NCI-H226 (cell line): ENCODE measurements at regions not wholly inside any gene's neighbourhood (a gene's known extent, or its start where the extent isn't known, plus 50 kb on each side); places are given as distances from the start of the nearest gene placed in this dataset.
A peak's percentile ranks its signal among the peaks of the same experiment; 100 is the strongest.

Experiments used
- DNase-seq: peaks from one replicate; pipeline ENCODE4 v3.0.0-alpha.2; 2015

- no peak for DNase-seq
These were observed 135.3 kb downstream of the C1D start for GRCh38 chr2:67927501-67927900.

DNA sequence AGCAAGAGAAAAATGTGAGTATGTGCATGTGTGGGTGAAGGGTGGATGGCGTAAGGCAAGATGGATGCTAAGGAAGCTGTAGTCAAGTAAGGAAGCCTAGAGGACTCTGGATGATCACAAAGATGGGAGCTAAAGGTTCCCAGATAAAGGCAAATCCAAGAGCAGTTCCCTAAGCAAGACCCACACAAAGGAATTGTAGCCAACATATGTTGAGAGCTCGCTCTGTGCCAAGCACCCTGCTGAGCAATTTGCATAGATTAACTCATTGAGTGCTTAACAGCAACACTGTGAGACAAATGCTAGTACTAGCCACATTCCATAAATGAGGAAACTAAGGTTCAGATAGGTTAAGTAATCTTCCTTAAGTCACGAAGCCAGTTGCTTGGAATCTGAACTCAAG is 132.6 kb downstream of the C1D start:
- DNase-seq: no peak

- DNase-seq: no peak
These were observed 125.8 kb downstream of the C1D start for GRCh38 chr2:67936969-67937368.

DNA sequence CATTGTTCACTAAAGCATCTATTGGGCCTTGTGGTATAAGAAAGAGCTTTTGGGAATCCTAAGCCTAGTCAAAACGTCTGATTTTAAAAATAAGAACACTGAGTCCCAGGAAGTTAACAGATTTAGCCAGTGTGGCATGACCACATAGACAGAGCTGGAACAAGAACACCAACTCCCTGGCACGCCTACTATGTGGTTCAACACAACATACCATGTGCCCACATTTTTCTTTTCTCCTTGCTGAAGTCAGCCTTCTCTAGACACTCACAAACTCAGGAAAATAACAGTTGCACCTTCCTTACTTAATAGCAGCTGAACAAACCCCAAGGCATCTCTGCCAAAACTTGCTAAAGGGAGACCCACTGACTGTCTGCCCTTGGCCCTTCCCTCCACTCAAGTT is 124.8 kb downstream of the C1D start:
- peak; percentile 17 for DNase-seq

DNA sequence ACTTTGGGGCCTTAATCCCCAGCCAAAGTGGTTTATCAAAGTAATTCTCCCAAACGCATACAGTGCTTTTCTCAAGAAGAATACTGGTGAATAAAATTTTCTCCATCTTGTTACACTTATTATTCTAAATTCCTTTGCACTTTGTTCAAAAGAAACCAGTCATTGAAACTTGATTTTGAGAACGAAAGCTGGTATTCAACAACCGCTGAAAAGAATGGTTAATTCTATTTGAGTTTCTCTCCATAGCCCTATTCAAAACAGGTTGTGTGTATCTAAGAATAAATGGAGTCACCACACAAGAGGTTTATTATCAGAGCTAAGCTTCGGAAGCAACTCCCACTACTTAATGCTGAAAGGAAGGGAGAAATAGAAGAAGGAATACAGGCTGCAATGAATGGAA is 117.7 kb downstream of the C1D start:
- DNase-seq: no peak

GRCh38 chr2:67945940-67946339 is 116.9 kb downstream of the C1D start:
- no peak for DNase-seq

DNA sequence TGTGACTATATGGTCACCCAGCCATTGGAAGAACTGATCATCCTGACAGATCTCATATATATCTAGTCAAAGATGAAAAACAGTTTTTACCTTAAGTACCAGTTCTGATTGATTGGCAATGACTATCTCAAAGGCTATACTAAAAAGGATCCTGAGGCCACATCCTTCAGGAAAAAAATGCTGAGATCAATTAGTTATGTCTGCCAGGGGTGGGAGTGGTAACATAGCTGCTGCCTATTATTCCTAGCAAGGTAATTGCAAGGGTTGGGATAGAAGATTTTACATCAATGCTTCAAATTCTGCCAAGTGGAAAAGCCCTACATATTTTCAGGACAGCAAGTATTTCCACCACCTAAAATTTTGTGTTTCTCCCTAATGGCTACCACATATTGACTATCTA is 114.7 kb downstream of the C1D start:
- DNase-seq: no peak

DNA sequence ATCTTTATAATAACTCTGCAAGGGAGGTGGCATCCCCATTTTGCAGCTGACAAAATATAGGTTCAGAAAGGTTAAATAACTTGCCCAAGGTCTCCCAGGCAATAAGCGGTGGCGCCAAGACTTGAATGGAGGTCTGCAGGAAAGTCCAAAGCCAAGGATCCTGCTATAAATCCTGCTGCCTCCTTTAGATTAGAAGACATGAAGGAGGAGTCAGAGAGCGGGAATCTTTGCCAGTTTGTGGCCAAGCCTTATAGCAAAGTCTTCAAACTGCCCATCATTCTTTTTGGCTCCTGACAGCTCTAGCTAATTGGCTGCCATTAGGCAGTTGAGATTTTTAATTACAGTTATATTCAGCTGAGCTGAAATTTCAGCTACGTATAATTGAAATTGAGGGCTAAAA is 114.3 kb downstream of the C1D start:
- no peak for DNase-seq

DNA sequence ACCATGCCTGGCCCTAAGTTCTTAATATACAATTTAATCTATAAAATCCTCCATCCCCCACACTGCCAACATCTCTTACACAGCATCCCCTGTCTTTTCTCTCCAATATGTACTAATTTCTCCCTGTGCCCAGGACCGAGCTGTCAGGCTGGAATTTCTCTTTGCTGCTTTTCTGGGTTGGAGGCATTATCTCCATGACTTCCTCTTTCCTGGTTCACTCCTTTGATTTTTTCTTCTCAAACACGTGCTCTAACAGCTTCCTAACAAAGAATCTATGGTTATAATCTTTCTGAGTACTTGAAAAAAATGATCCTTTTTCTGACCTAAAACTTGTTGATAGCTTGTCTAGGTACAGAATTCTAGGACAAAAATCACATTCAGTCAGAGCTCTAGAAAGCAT is 112.8 kb downstream of the C1D start:
- DNase-seq: no peak

DNA sequence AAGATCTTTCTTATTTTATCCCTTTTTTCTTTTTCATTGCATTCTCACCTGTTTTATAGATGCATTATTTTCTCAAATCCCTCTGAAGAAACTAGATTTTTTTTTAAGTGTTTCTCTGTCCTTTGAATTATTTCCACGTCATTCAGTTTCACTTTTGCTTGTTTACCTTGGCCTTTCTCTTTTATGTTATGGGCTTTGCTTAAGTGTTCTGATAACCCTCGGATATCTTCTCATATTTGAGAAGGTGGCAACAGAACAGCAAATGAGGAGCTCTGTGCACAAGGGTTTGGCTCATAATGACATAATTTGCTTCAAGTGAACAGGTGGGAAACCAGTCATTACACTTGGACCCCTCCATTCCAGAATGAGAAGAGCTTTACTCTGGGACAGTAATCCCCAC is 111.9 kb downstream of the C1D start:
- no peak for DNase-seq

DNA sequence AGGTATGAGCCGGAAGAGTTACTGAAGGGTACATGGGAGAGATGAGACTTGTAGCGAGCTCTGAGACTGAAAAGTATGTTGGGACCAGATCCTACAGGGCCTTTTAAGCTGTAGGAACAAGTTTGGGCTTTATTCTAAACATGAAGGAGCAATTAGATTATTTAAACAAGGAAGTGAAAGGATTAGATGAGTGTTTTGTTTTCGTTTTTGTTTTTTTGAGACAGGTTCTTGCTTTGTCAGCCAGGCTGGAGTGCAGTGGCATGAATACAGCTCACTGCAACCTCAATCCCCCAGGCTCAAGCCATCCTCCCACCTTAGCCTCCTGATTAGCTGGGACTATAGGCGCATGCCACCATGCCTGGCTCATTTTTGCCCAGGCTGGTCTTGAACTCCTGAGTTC is 110.7 kb downstream of the C1D start:
- no peak for DNase-seq

- no peak for DNase-seq
These were observed 108.6 kb downstream of the C1D start for GRCh38 chr2:67954093-67954748.

DNA sequence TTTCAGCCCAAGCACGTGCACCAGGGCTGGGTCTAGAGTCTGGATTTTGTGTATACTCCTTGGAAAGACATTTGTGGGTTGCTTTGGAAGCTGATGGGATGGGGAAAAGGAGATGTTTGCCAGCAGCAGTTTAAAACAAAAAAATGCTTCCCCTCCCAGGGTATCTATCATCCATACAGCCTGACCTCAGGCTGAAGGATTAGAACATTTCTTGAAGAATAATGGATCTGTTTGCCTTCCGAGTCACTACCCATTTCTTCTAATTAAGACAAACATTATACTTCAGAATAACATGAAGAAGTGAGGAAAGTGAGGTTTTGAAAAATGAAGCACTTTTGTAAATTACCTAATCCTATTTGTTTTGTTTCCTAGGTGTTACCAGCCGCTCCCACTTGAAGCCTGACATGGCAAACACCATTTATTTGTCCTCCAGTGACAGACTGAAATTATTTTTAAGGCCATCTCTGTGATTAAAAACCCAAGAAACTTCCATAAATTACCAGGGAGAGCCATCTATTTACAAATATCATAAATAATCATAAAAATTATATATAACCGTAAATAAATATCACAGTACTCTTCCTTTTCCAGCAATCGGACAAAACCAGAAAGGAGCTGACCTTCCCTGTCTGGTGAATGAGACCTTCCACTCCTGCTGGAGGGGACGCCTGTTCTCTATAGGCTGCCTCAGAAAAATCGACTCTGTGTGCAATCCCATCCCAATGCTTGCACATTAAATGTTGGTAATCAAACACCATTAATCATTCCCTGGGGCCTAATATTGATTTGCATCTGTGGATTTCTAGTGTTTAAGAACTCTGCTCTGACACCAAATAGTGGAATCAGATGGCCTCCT is 106.8 kb downstream of the C1D start:
- no peak for DNase-seq

DNA sequence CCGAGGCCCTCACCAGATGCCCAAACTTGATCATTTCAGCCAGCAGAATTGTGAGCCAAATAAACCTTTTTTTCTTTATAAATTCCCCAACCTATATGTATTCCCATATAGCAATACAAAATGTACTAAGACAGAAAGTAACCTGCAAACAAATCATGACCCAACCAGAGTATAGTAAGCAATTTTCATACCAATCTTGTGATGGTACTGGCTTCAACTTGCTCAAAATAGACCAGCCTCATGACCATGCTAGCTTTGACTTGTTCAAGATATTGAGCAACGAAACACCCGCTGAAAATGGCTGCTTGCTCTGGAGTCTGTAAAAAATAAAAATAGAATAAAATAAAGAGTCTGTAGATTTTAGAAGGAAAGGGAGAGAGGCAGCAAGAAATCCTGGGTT is 97.6 kb downstream of the C1D start:
- no peak for DNase-seq

- DNase-seq: no peak
These were observed 92.7 kb downstream of the C1D start for GRCh38 chr2:67970071-67970470.

DNA sequence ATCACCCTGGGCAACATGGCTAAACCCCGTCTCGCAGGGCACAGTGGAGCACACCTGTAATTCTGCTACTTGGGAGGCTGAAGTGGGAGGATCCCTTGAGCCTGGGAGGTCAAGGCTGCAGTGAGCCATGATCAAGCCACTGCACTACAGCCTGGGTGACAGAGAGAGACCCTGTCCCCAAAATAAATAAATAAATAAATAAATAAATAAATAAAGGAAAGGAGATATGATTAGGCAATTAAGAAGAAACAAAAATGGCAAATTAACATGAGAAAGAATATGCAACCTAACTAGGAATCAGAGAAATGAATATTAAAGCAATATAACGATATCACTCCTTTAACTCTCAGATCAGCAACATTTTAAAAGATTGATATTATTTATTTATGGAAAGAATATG is 92.3 kb downstream of the C1D start:
- no peak for DNase-seq

DNA sequence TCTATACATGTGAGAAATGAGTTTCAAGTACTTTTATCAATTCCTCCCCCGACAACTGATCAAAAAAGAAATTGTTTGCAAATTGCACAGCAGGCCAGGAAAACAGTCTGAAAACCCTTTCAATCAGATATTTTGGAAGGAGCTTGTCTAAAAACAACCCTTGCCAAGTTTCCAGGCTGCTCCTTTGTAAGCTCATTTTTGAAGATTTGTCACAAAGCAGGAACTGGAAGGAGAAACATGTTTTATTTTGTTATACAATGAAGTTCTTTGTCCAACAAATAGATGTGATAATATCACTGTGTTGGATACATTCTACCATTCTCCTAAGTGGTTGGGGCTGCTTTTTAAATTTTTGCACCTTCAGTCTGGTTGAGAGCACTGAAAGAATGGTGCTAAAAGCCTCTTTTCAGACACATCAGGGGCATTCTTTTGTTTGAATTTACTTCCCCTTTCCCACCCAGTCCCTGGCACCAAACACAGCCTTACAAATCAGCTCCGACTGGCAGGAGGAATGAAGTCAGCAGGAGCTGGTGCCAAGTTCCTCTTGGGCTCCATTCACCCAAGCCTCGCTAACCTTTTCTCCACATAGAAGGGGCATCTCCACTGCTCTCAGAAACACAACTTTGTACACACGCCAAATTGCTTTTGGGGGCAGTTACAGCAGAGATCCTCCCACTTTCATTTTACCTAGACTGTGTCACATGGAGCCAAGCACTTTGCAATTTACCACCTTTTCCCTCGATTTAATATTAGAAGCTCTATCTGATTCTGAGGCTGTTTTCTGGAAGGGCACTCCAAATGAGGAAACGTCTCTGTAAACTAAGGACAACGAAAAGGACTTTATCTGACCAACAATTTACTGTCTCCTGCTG is 88.0 kb downstream of the C1D start:
- peak; percentile 3 for DNase-seq

DNA sequence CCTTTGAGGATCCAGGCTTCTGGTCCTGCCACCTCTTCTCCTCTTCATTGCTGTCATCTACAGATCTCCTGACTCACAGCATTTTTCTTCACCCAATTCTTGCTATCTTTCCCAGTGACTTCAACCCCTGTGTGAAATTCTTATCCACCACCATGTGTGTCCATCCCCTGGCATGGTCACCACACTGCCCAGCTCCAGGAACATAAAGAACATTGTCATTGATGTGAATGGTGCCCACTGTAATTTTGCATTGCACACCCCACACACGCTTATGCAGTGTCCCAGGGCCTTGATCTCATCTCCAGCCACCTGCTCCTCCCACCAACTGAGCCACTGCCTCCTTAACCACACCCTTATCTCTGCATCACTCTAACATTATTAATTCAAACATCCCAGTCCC is 85.3 kb downstream of the C1D start:
- no peak for DNase-seq

- no peak for DNase-seq
These were observed 79.8 kb downstream of the C1D start for GRCh38 chr2:67982956-67983355.

- no peak for DNase-seq
These were observed 78.2 kb downstream of the C1D start for GRCh38 chr2:67984600-67984999.

DNA sequence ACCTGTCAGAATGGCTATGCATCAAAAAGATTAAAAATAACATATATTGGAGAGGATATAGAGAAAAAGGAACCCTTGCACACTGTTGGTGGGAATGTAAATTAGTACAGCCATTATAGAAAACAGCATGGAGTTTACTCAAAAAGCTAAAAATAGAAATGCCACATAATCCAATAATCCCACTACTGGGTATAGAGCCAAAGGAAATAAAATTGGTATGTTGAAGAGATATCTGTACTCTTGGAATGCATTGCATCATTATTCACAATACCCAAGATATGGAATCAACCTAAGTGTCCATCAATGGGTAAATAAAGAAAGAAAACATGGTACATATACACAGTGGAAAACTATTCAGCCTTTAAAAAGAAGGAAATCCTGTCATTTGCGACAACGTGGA is 77.2 kb downstream of the C1D start:
- DNase-seq: peak; percentile 50

DNA sequence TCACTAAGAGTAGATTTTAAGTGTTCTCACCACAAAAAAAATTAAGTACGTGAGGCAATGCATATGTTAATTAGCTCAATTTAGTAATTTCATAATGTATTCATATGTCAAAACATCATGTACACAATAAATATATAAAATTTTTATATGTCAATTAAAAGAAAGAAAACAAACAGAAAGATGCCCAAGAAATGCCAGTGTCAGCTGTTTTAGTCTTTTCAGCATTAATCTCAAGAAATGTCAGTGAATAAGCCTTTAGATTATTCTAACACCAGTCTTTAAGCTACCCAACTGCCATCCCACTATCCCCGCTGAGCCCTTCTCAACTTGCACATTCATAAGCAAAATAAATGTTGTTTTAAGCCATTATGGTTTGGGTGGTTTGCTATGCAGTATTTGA is 76.5 kb downstream of the C1D start:
- no peak for DNase-seq
